ENCODE measurements at regions not wholly inside any gene's neighbourhood (a gene's known extent, or its start where the extent isn't known, plus 50 kb on each side); places are given as distances from the start of the nearest gene placed in this dataset.

GRCh38 chr14:87600240-87600639 lies 392.7 kb downstream of the GALC start:
- Mint-ChIP-seq H3K36me3 (no peaks in the 10 kb centered on the region), H3K4me3 (no peak overlapping the region), H3K9me3 (peaks cover 11% of the 10 kb centered on the region), H3K27ac (no peak overlapping the region), H3K4me1 (no peaks in the 10 kb centered on the region)
- no peak for DNase-seq (ENCODE audit: low spot score in 2 of 2)
- ATAC-seq, result no peak

- Mint-ChIP-seq H3K36me3 (no peaks in the 10 kb centered on the region), H3K4me3 (no peak overlapping the region), H3K27ac (no peak overlapping the region), H3K4me1 (no peaks in the 10 kb centered on the region), H3K9me3 (peaks cover 4% of the 10 kb centered on the region)
- DNase-seq (ENCODE audit: low spot score in 2 of 2) (no peak), ATAC-seq (no peak)
Observed at GRCh38 chr14:87581298-87581697, 411.7 kb downstream of the GALC start.

GRCh38 chr14:87579036-87579435 lies 413.9 kb downstream of the GALC start:
- no peak overlapping the region for H3K27ac Mint-ChIP-seq
- no peak for ATAC-seq

GRCh38 chr14:87575378-87575777 lies 417.6 kb downstream of the GALC start:
- ATAC-seq (no peak), DNase-seq (ENCODE audit: low spot score in 2 of 2) (no peak)
- Mint-ChIP-seq H3K4me1 (no peaks in the 10 kb centered on the region), H3K27ac (no peak overlapping the region), H3K9me3 (peaks cover 7% of the 10 kb centered on the region), H3K4me3 (no peak overlapping the region), H3K36me3 (no peaks in the 10 kb centered on the region)

More at GRCh38 chr14:87579036-87579435, 413.9 kb downstream of the GALC start:
- no peak overlapping the region for H3K4me3 Mint-ChIP-seq
- H3K36me3 Mint-ChIP-seq, result no peaks in the 10 kb centered on the region
- peaks cover 7% of the 10 kb centered on the region for H3K9me3 Mint-ChIP-seq
- no peak for DNase-seq (ENCODE audit: low spot score in 2 of 2)
- H3K4me1 Mint-ChIP-seq, result no peaks in the 10 kb centered on the region

- H3K4me1 Mint-ChIP-seq, result no peaks in the 10 kb centered on the region
- no peak overlapping the region for H3K27ac Mint-ChIP-seq
- peaks cover 7% of the 10 kb centered on the region for H3K9me3 Mint-ChIP-seq
- DNase-seq (ENCODE audit: low spot score in 2 of 2) (no peak), ATAC-seq (no peak)
- H3K36me3 Mint-ChIP-seq, result no peaks in the 10 kb centered on the region
- H3K4me3 Mint-ChIP-seq, result no peak overlapping the region
Observed at GRCh38 chr14:87573591-87573990, 419.4 kb downstream of the GALC start.

- no peak overlapping the region for H3K4me3 Mint-ChIP-seq
- no peaks in the 10 kb centered on the region for H3K36me3 Mint-ChIP-seq
- H3K9me3 Mint-ChIP-seq, result peaks cover 1% of the 10 kb centered on the region
- DNase-seq (ENCODE audit: low spot score in 2 of 2), result no peak
- no peak overlapping the region for H3K27ac Mint-ChIP-seq
- H3K4me1 Mint-ChIP-seq, result no peaks in the 10 kb centered on the region
- no peak for ATAC-seq
Observed at GRCh38 chr14:87567618-87568295, 425.2 kb downstream of the GALC start.

GRCh38 chr14:87566991-87567390 lies 426.0 kb downstream of the GALC start:
- no peak for ATAC-seq
- Mint-ChIP-seq H3K4me3 (no peak overlapping the region), H3K36me3 (no peaks in the 10 kb centered on the region), H3K27ac (no peak overlapping the region), H3K9me3 (peaks cover 4% of the 10 kb centered on the region), H3K4me1 (no peaks in the 10 kb centered on the region)
- no peak for DNase-seq (ENCODE audit: low spot score in 2 of 2)

- Mint-ChIP-seq H3K27ac (no peak overlapping the region), H3K4me3 (no peak overlapping the region), H3K36me3 (no peaks in the 10 kb centered on the region), H3K4me1 (no peaks in the 10 kb centered on the region), H3K9me3 (peaks cover 8% of the 10 kb centered on the region)
- no peak for ATAC-seq
- no peak for DNase-seq (ENCODE audit: low spot score in 2 of 2)
Observed at GRCh38 chr14:87547536-87547935, 445.4 kb downstream of the GALC start.

- DNase-seq (ENCODE audit: low spot score in 2 of 2) (no peak), ATAC-seq (no peak)
- H3K4me3 Mint-ChIP-seq, result no peak overlapping the region
- H3K36me3 Mint-ChIP-seq, result no peaks in the 10 kb centered on the region
- no peak overlapping the region for H3K27ac Mint-ChIP-seq
- H3K4me1 Mint-ChIP-seq, result no peaks in the 10 kb centered on the region
- peaks cover 12% of the 10 kb centered on the region for H3K9me3 Mint-ChIP-seq
Observed at GRCh38 chr14:87542288-87542687, 450.7 kb downstream of the GALC start.

GRCh38 chr14:87540339-87540738 lies 452.6 kb downstream of the GALC start:
- no peak overlapping the region for H3K4me3 Mint-ChIP-seq
- peaks cover 12% of the 10 kb centered on the region for H3K9me3 Mint-ChIP-seq
- H3K4me1 Mint-ChIP-seq, result no peaks in the 10 kb centered on the region
- ATAC-seq (no peak), DNase-seq (ENCODE audit: low spot score in 2 of 2) (no peak)
- H3K36me3 Mint-ChIP-seq, result no peaks in the 10 kb centered on the region
- H3K27ac Mint-ChIP-seq, result no peak overlapping the region

GRCh38 chr14:87529081-87529480 lies 463.9 kb downstream of the GALC start:
- Mint-ChIP-seq H3K4me3 (no peak overlapping the region), H3K9me3 (peaks cover 10% of the 10 kb centered on the region), H3K36me3 (no peaks in the 10 kb centered on the region), H3K27ac (no peak overlapping the region), H3K4me1 (no peaks in the 10 kb centered on the region)
- ATAC-seq (no peak), DNase-seq (ENCODE audit: low spot score in 2 of 2) (no peak)

- H3K9me3 Mint-ChIP-seq, result peaks cover 18% of the 10 kb centered on the region
- no peaks in the 10 kb centered on the region for H3K4me1 Mint-ChIP-seq
- no peak overlapping the region for H3K4me3 Mint-ChIP-seq
Observed at GRCh38 chr14:87526731-87527130, 466.3 kb downstream of the GALC start.

GRCh38 chr14:87524011-87524410 lies 469.0 kb downstream of the GALC start:
- DNase-seq (ENCODE audit: low spot score in 2 of 2), result no peak

More at GRCh38 chr14:87526731-87527130, 466.3 kb downstream of the GALC start:
- Mint-ChIP-seq H3K27ac (no peak overlapping the region), H3K36me3 (no peaks in the 10 kb centered on the region)
- DNase-seq (ENCODE audit: low spot score in 2 of 2) (no peak), ATAC-seq (no peak)

GRCh38 chr14:87522575-87522974 lies 470.4 kb downstream of the GALC start:
- H3K4me3 Mint-ChIP-seq, result no peak overlapping the region
- DNase-seq (ENCODE audit: low spot score in 2 of 2) (no peak), ATAC-seq (no peak)
- no peak overlapping the region for H3K27ac Mint-ChIP-seq
- no peaks in the 10 kb centered on the region for H3K4me1 Mint-ChIP-seq
- H3K9me3 Mint-ChIP-seq, result peaks cover 8% of the 10 kb centered on the region
- H3K36me3 Mint-ChIP-seq, result no peaks in the 10 kb centered on the region

More at GRCh38 chr14:87524011-87524410, 469.0 kb downstream of the GALC start:
- H3K4me3 Mint-ChIP-seq, result no peak overlapping the region
- peaks cover 12% of the 10 kb centered on the region for H3K9me3 Mint-ChIP-seq
- H3K27ac Mint-ChIP-seq, result no peak overlapping the region
- no peaks in the 10 kb centered on the region for H3K36me3 Mint-ChIP-seq
- no peak for ATAC-seq
- H3K4me1 Mint-ChIP-seq, result no peaks in the 10 kb centered on the region

GRCh38 chr14:87508333-87508732 lies 484.6 kb downstream of the GALC start:
- DNase-seq (ENCODE audit: low spot score in 2 of 2), result no peak
- H3K27ac Mint-ChIP-seq, result no peak overlapping the region
- H3K9me3 Mint-ChIP-seq, result peaks cover 1% of the 10 kb centered on the region
- ATAC-seq, result no peak
- H3K4me3 Mint-ChIP-seq, result no peak overlapping the region
- H3K36me3 Mint-ChIP-seq, result no peaks in the 10 kb centered on the region
- no peaks in the 10 kb centered on the region for H3K4me1 Mint-ChIP-seq

GRCh38 chr14:87503711-87504110 lies 489.3 kb downstream of the GALC start:
- ATAC-seq, result no peak
- no peak for DNase-seq (ENCODE audit: low spot score in 2 of 2)
- no peaks in the 10 kb centered on the region for H3K9me3 Mint-ChIP-seq
- no peaks in the 10 kb centered on the region for H3K36me3 Mint-ChIP-seq
- H3K4me1 Mint-ChIP-seq, result no peaks in the 10 kb centered on the region
- no peak overlapping the region for H3K27ac Mint-ChIP-seq
- no peak overlapping the region for H3K4me3 Mint-ChIP-seq

GRCh38 chr14:87497301-87497700 lies 495.7 kb downstream of the GALC start:
- H3K4me3 Mint-ChIP-seq, result no peak overlapping the region
- H3K36me3 Mint-ChIP-seq, result no peaks in the 10 kb centered on the region
- H3K4me1 Mint-ChIP-seq, result no peaks in the 10 kb centered on the region
- no peak overlapping the region for H3K27ac Mint-ChIP-seq
- H3K9me3 Mint-ChIP-seq, result peaks cover 4% of the 10 kb centered on the region
- no peak for ATAC-seq
- DNase-seq (ENCODE audit: low spot score in 2 of 2), result no peak
